HepG2 (cell line): ENCODE measurements at regions not wholly inside any gene's neighbourhood (a gene's known extent, or its start where the extent isn't known, plus 50 kb on each side); places are given as distances from the start of the nearest gene placed in this dataset.

Source experiments
- ATAC-seq: fragments of 200-7000 bp; cut with Tn5 transposase; 3 replicates; pipeline ENCODE4 v1.9.1; 2020; ENCODE audit warnings: mild to moderate bottlenecking, moderate library complexity
- BruUV-seq: library from RNA; stranded (reverse); fragments of 400-500 nt; replicated peaks from 2 replicates; lab custom pipeline; 2021; lab: Mats Ljungman, UMichigan
- CTCF ChIA-PET: fragments of 300-600 bp; formaldehyde crosslinking; extraction: SDS; loops from one replicate; lab custom pipeline; 2021; ENCODE audit warnings: low total read pairs, inconsistent platforms, low intra/inter-chr PET ratio; lab: Yijun Ruan, JAX
- POLR2A ChIA-PET: fragments of 350-600 bp; sonication (Branson Sonifier 250); formaldehyde crosslinking; loops from one replicate; lab custom pipeline; 2020; ENCODE audit warnings: antibody characterized with exemption, inconsistent platforms; lab: Yijun Ruan, JAX
- DNase-seq: peaks from one replicate; pipeline ENCODE4 v3.0.0-alpha.2; 2015; ENCODE audit warnings: low spot score
- FAIRE-seq: peaks from 3 replicates; lab custom pipeline; 2011; peaks lifted over from hg19 to GRCh38; lab: Jason Lieb, UNC
- H2AFZ ChIP-seq: one replicate; pipeline ENCODE4 v1.6.1; 2011; ENCODE audit warnings: low read length, inconsistent platforms
- H3K27ac ChIP-seq: fragments of 300-600 bp; 3 replicates; pipeline ENCODE4 v1.8.0; 2011; ENCODE audit warnings: mixed run types, mild to moderate bottlenecking, mixed read lengths, low read length, inconsistent platforms; ENCODE audit not compliant: insufficient read depth; ENCODE audit errors: extremely low read length
- H3K27me3 ChIP-seq, 2 experiments: fragments of 200-600 bp in 1 of 2; 2 replicates in 1 of 2; 3 replicates in 1 of 2; pipeline versions ENCODE4 v1.6.0 to v1.8.0; 2011; ENCODE audit warnings: low read length in 2 of 2, mild to moderate bottlenecking in 2 of 2, moderate library complexity in 2 of 2, inconsistent platforms in 1 of 2; ENCODE audit not compliant: insufficient read depth in 2 of 2, control insufficient read depth in 1 of 2
- H3K36me3 ChIP-seq, 2 experiments: fragments of 200-600 bp in 1 of 2; replicated peaks in 1 of 2; 2 replicates in 1 of 2; 3 replicates in 1 of 2; pipeline versions ENCODE4 v1.5.1 to v1.8.0; 2011; ENCODE audit warnings: low read length in 2 of 2, inconsistent platforms in 1 of 2; ENCODE audit not compliant: insufficient read depth in 2 of 2, control insufficient read depth in 1 of 2
- H3K4me1 ChIP-seq: 2 replicates; pipeline ENCODE4 v1.5.1; 2012; ENCODE audit warnings: low read length, inconsistent platforms; ENCODE audit not compliant: insufficient read depth
- H3K4me2 ChIP-seq: 2 replicates; pipeline ENCODE4 v1.6.0; 2011; ENCODE audit warnings: low read depth, low read length, inconsistent platforms
- H3K4me3 ChIP-seq, 3 experiments: fragments of 200-600 bp in 1 of 3; sonication (generic), shearing (Covaris generic) in 1 of 3; replicated peaks in 1 of 3; 2 replicates each; pipeline ENCODE4 v1.5.1; 2011 to 2016; ENCODE audit warnings: low read length in 3 of 3, inconsistent platforms in 2 of 3, low read depth in 2 of 3, mild to moderate bottlenecking in 2 of 3, control low read depth in 1 of 3, mixed read lengths in 1 of 3; ENCODE audit not compliant: insufficient read depth in 1 of 3
- H3K79me2 ChIP-seq: one replicate; pipeline ENCODE4 v1.6.1; 2011; ENCODE audit warnings: low read length, inconsistent platforms; ENCODE audit not compliant: insufficient read depth
- H3K9ac ChIP-seq: 2 replicates; pipeline ENCODE4 v1.6.0; 2011; ENCODE audit warnings: mild to moderate bottlenecking, low read depth, low read length, inconsistent platforms; ENCODE audit not compliant: insufficient read depth
- H3K9me3 ChIP-seq: 2 replicates; pipeline ENCODE4 v1.5.1; 2012; ENCODE audit warnings: mild to moderate bottlenecking, low read length
- H4K20me1 ChIP-seq: 2 replicates; pipeline ENCODE4 v1.6.0; 2011; ENCODE audit warnings: inconsistent platforms, mild to moderate bottlenecking, low read length, moderate library complexity; ENCODE audit not compliant: insufficient read depth
- AKNA ChIP-seq: sonication (generic); formaldehyde crosslinking; IDR thresholded peaks from 2 replicates; pipeline ENCODE4 v1.4.0; 2020; ENCODE audit warnings: missing genetic modification reagents, borderline replicate concordance
- DMTF1 ChIP-seq: sonication (generic); formaldehyde crosslinking; IDR thresholded peaks from 2 replicates; pipeline ENCODE4 v1.4.0; 2020; ENCODE audit warnings: mild to moderate bottlenecking, missing genetic modification reagents
- MAFF ChIP-seq: IDR thresholded peaks from 2 replicates; pipeline ENCODE4 v1.6.1; 2011; ENCODE audit warnings: low read depth, low read length, improper control_type of control experiment
- MAFK ChIP-seq, 2 experiments: IDR thresholded peaks in 1 of 2; conservative IDR thresholded peaks in 1 of 2; 2 replicates each; pipeline ENCODE4 v1.6.1; 2011; ENCODE audit warnings: improper control_type of control experiment in 2 of 2, low read length in 2 of 2
- WGBS: methylation state at CpG from one replicate; pipeline ENCODE4 v1.1.6; 2017; ENCODE audit warnings: low lambda C conversion rate; 5-methylcytosine and 5-hydroxymethylcytosine counted together
- in situ Hi-C: cut with HindIII; loops from 2 replicates; pipeline ENCODE4 v1.10.0; 2017; ENCODE audit warnings: low pct_unique_long_range_greater_than_20kb; ENCODE audit not compliant: extremely low pct_ligation_motif_present
- intact Hi-C: fragments of 100-400 bp; cut with micrococcal nuclease; formaldehyde crosslinking; loops from one replicate; pipeline ENCODE4 v1.10.0; 2022; ENCODE audit not compliant: unreplicated experiment

DNA sequence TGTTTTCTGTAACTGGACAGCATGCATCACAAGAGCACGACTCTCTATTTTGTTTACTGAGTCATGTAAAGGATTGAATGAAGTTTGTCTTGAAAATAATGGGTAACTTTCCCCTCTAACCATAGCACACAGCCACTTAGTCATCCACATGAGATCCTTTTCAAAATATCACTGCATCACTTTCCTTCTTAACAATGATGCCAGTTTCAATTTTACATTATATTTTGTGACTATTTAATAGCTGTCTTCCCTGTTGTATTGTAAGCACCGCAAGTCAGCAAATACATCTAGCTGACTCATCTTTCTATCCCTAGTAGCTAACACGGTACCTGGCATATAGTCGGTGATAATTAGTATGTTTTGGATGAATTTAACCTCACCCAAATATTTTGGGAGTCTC, 83.3 kb upstream of the PPM1H start:
- H3K27ac ChIP-seq = no peak overlapping the region
- no peaks in the 10 kb centered on the region for H3K9me3 ChIP-seq
- H3K27me3 ChIP-seq = peaks cover 0 to 2% of the 10 kb centered on the region in 2 experiments; a peak in 2 of 5 replicates
- no peaks in the 10 kb centered on the region for H3K79me2 ChIP-seq
- WGBS = 2% methylated on average over 4 of the region's 4 CpGs
- no peak overlapping the region for H3K9ac ChIP-seq
- no peaks in the 10 kb centered on the region for H4K20me1 ChIP-seq
- BruUV-seq = no TSS peak
- no peak overlapping the region for H2AFZ ChIP-seq
- ATAC-seq (no peak), DNase-seq (no peak), FAIRE-seq (no peak)
- ChIA-PET CTCF (no interaction called here), POLR2A (no interaction called here)
- H3K36me3 ChIP-seq = no peaks in the 10 kb centered on the region
- in situ Hi-C loops = no loop called here
- H3K4me1 ChIP-seq = no peaks in the 10 kb centered on the region
- H3K4me2 ChIP-seq = no peak overlapping the region
- H3K4me3 ChIP-seq = no peak overlapping the region
- intact Hi-C loops = no loop called here
- TF ChIP-seq DMTF1 (CRISPR knock-in tag) (no peak), MAFF (peak; percentile 74), AKNA (CRISPR knock-in tag) (no peak), MAFK (conservative IDR thresholded peaks at IDR 0.05 in 1 of 2, IDR thresholded peaks at IDR 0.05 in 1 of 2; ENCODE audit: low read length in 2 of 2) (peak; percentile 33 to 69; a peak in 2 of 4 replicates)
